ENCODE measurements at regions not wholly inside any gene's neighbourhood (a gene's known extent, or its start where the extent isn't known, plus 50 kb on each side); places are given as distances from the start of the nearest gene placed in this dataset.

DNA sequence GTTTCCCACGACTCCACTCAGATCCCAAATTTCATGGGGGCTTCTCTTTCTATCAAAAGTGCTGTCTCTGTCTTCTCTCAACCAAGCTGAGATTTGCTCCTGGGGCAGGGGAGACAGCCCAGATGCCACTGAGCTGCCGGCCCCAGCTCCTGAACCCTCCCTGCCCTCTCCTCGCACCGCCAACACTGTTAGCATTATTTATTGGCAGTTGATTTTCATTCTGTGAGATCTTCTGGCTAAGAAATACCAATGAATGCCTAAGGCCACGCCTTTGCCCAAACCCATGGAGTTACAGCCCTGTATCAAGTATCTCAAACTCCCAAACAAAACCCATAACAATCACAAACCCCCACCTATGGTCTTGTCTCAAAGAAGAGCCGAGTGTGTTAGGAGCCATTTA, 153.0 kb upstream of the TWIST2 start:
- peaks cover 16 to 35% (median 26%) of the 10 kb centered on the region in 4 donors for H3K4me1 ChIP-seq
- WGBS, result 91% methylated on average over 6 of the region's 6 CpGs
- no peak for DNase-seq (ENCODE audit: extremely low spot score)
- intact Hi-C loops (cut with DNase I), result no loop called here
- no peaks in the 10 kb centered on the region for H3K27me3 ChIP-seq
- peak overlapping the region in 3 of 4 donors; percentile 13 to 57 (median 39) for H3K27ac ChIP-seq (replicated peaks in 1 of 4)
- H3K9me3 ChIP-seq, result no peaks in the 10 kb centered on the region
- no peak overlapping the region for H3K4me3 ChIP-seq
- TF ChIP-seq POLR2A (IDR thresholded peaks at IDR 0.05; ENCODE audit: low read depth) (no peak), POLR2AphosphoS5 (IDR thresholded peaks at IDR 0.05) (no peak), CTCF (IDR thresholded peaks at IDR 0.05) (no peak), EP300 (IDR thresholded peaks at IDR 0.05) (no peak)
- H3K36me3 ChIP-seq, result no peaks in the 10 kb centered on the region

- Histone ChIP-seq H3K27me3 (no peaks in the 10 kb centered on the region), H3K9me3 (no peaks in the 10 kb centered on the region), H3K4me3 (no peak overlapping the region), H3K27ac (replicated peaks in 1 of 4) (peak overlapping the region in 3 of 4 donors; percentile 13 to 57 (median 26)), H3K4me1 (peaks cover 21 to 35% (median 28%) of the 10 kb centered on the region in 4 donors), H3K36me3 (no peaks in the 10 kb centered on the region)
- WGBS, result 25% methylated on average over 4 of the region's 4 CpGs
- TF ChIP-seq EP300 (IDR thresholded peaks at IDR 0.05) (no peak), POLR2AphosphoS5 (IDR thresholded peaks at IDR 0.05) (peak in 1 of 2 donors; percentile 42)
- DNase-seq (ENCODE audit: extremely low spot score), result peak; percentile 83
- intact Hi-C loops (cut with DNase I), result no loop called here
These were observed 152.3 kb upstream of the TWIST2 start for GRCh38 chr2:238695538-238695937.

GRCh38 chr2:238696331-238696730, 151.6 kb upstream of the TWIST2 start:
- intact Hi-C loops (cut with DNase I), result no loop called here
- 87% methylated on average over 4 of the region's 4 CpGs for WGBS

DNA sequence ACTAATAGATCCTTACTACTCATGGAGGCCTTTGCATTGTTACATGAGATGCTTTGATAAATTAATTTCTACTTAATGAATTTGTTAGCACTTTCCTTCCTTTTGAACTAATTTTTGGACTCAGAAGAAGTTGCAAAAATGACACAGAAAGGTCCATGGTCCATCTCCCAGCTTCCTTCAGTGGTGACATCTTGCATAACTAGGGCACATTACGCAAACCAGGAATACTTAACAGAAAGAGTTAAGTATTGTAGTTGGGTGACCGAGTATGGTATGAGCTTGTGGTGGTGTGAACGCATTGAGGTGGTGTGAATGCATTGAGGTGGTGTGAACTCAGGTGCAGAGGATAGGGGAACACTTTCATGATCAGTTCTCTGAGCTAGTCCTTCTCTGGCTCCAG, 151.1 kb upstream of the TWIST2 start:
- no peak overlapping the region for H3K27ac ChIP-seq (replicated peaks in 1 of 4)
- H3K9me3 ChIP-seq, result no peaks in the 10 kb centered on the region
- TF ChIP-seq POLR2AphosphoS5 (IDR thresholded peaks at IDR 0.05), result no peak
- no peak for TF ChIP-seq CTCF (IDR thresholded peaks at IDR 0.05)
- H3K4me1 ChIP-seq, result peaks cover 22 to 35% (median 28%) of the 10 kb centered on the region in 4 donors
- no peaks in the 10 kb centered on the region for H3K27me3 ChIP-seq
- DNase-seq (ENCODE audit: extremely low spot score), result peak; percentile 37
- intact Hi-C loops (cut with DNase I), result no loop called here
- no peaks in the 10 kb centered on the region for H3K36me3 ChIP-seq
- WGBS, result 88% methylated on average over 3 of the region's 3 CpGs
- no peak overlapping the region for H3K4me3 ChIP-seq

More at GRCh38 chr2:238696331-238696730, 151.6 kb upstream of the TWIST2 start:
- Histone ChIP-seq H3K36me3 (no peaks in the 10 kb centered on the region), H3K27ac (replicated peaks in 1 of 4) (peak overlapping the region in 2 of 4 donors; percentile 26 to 57), H3K9me3 (no peaks in the 10 kb centered on the region), H3K4me3 (no peak overlapping the region), H3K4me1 (peaks cover 22 to 35% (median 28%) of the 10 kb centered on the region in 4 donors), H3K27me3 (no peaks in the 10 kb centered on the region)
- DNase-seq (ENCODE audit: extremely low spot score), result peak; percentile 74
- no peak for TF ChIP-seq EP300 (IDR thresholded peaks at IDR 0.05)
- no peak for TF ChIP-seq POLR2AphosphoS5 (IDR thresholded peaks at IDR 0.05)
- no peak for TF ChIP-seq POLR2A (IDR thresholded peaks at IDR 0.05; ENCODE audit: low read depth)
- TF ChIP-seq CTCF (IDR thresholded peaks at IDR 0.05), result no peak

GRCh38 chr2:238697193-238698071, 150.5 kb upstream of the TWIST2 start:
- Histone ChIP-seq H3K27ac (replicated peaks in 1 of 4) (peak overlapping the region in 2 of 4 donors; percentile 28 to 48), H3K27me3 (no peaks in the 10 kb centered on the region), H3K4me1 (peaks cover 22 to 35% (median 28%) of the 10 kb centered on the region in 4 donors), H3K4me3 (no peak overlapping the region), H3K36me3 (no peaks in the 10 kb centered on the region), H3K9me3 (no peaks in the 10 kb centered on the region)
- peak; percentile 90 for DNase-seq (ENCODE audit: extremely low spot score)
- TF ChIP-seq EP300 (IDR thresholded peaks at IDR 0.05), result no peak
- no peak for TF ChIP-seq POLR2A (IDR thresholded peaks at IDR 0.05; ENCODE audit: low read depth)
- no peak for TF ChIP-seq POLR2AphosphoS5 (IDR thresholded peaks at IDR 0.05)
- TF ChIP-seq CTCF (IDR thresholded peaks at IDR 0.05), result no peak
- WGBS, result 74% methylated on average over 16 of the region's 20 CpGs
- intact Hi-C loops (cut with DNase I), result no loop called here

All from esophagus muscularis mucosa (tissue), 4 donors.